Activated CD4-positive, alpha-beta T cell treated with anti-CD3 and anti-CD28 coated beads, Interleukin-2, amount 10 ng/mL, durations not matched to agents 7 days and 5 days (primary cell): ENCODE measurements at regions not wholly inside any gene's neighbourhood (a gene's known extent, or its start where the extent isn't known, plus 50 kb on each side); places are given as distances from the start of the nearest gene placed in this dataset.
"Not testable (repeated sequence)": the region's sequence is repeated elsewhere in the genome, so short reads cannot be mapped to it uniquely, and the experiment has no call there.

Experiments
- CTCF ChIA-PET: fragments of 350-600 bp; sonication (Branson Sonifier 250); formaldehyde crosslinking; loops from one replicate; lab custom pipeline; 2021; ENCODE audit warnings: antibody characterized with exemption; lab: Charles Lee
- POLR2A ChIA-PET: fragments of 350-600 bp; sonication (Branson Sonifier 250); formaldehyde crosslinking; loops from one replicate; lab custom pipeline; 2021; ENCODE audit warnings: antibody characterized with exemption; lab: Charles Lee
- DNase-seq: peaks from one replicate; pipeline ENCODE4 v3.0.0-alpha.2; 2020
- H3K27ac Mint-ChIP-seq: one replicate; pipeline ENCODE4 v1.8.0; 2021; ENCODE audit warnings: mild to moderate bottlenecking, moderate library complexity, mixed read lengths
- H3K27me3 Mint-ChIP-seq: one replicate; pipeline ENCODE4 v1.8.0; 2021; ENCODE audit warnings: mixed read lengths
- H3K36me3 Mint-ChIP-seq: one replicate; pipeline ENCODE4 v1.8.0; 2021; ENCODE audit warnings: low read depth, mixed read lengths
- H3K4me1 Mint-ChIP-seq: one replicate; pipeline ENCODE4 v1.8.0; 2021; ENCODE audit warnings: mixed read lengths
- H3K4me3 Mint-ChIP-seq: one replicate; pipeline ENCODE4 v1.8.0; 2021; ENCODE audit warnings: mild to moderate bottlenecking, moderate library complexity, mixed read lengths
- H3K9me3 Mint-ChIP-seq: one replicate; pipeline ENCODE4 v1.8.0; 2021; ENCODE audit warnings: mixed read lengths

DNA sequence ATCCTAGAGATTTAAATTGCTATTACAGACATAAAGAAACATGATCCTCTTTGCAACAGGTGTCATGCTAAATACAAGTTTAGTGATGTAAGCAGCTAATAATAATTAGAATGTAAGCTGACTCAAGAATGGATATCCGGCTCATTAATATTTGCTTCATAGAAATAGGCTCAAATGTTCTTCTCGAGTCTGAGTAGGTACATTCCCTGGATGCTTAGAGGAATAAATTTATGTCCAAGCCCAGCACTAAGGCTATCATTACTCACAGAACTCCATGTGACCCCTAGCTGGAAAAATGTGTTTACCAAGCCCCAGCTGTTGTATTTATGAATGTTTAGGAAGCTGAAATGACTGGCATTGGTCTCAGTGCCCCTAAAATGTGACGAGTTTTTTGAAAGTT lies 87.6 kb upstream of the TSPAN7 start:
- H3K4me1 Mint-ChIP-seq, result no peaks in the 10 kb centered on the region
- ChIA-PET CTCF (no interaction called here), POLR2A (no interaction called here)
- H3K27ac Mint-ChIP-seq, result no peak overlapping the region
- no peak overlapping the region for H3K4me3 Mint-ChIP-seq
- H3K9me3 Mint-ChIP-seq, result no peaks in the 10 kb centered on the region
- H3K27me3 Mint-ChIP-seq, result no peaks in the 10 kb centered on the region
- no peaks in the 10 kb centered on the region for H3K36me3 Mint-ChIP-seq
- no peak for DNase-seq

DNA sequence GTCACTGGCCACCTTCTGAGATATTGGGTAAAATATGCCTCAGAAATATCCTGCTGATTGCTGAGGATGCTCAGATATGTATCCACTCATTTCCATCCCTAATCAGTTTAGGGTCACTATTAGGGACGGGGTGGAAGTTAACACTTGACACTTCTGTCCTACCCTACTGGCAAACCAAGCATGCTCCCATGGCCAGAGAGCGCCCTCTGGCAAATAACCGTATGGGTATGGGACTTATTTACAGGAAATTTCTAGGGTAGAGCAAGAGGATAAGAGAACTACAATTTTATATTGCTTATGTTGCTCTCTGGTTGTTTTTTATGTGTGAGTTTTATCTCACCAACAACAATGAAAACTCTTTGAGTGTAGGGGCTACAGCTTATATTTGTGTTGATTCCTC lies 86.8 kb upstream of the TSPAN7 start:
- ChIA-PET POLR2A (no interaction called here), CTCF (interaction anchor here (1.2 kb wide), 1 partner anchor 11 kb away, joined by 3 read pairs; no protein-coding TSS in a partner anchor)
- Mint-ChIP-seq H3K27ac (no peak overlapping the region), H3K9me3 (no peaks in the 10 kb centered on the region), H3K27me3 (no peaks in the 10 kb centered on the region), H3K4me1 (no peaks in the 10 kb centered on the region), H3K36me3 (no peaks in the 10 kb centered on the region), H3K4me3 (no peak overlapping the region)
- DNase-seq, result no peak

DNA sequence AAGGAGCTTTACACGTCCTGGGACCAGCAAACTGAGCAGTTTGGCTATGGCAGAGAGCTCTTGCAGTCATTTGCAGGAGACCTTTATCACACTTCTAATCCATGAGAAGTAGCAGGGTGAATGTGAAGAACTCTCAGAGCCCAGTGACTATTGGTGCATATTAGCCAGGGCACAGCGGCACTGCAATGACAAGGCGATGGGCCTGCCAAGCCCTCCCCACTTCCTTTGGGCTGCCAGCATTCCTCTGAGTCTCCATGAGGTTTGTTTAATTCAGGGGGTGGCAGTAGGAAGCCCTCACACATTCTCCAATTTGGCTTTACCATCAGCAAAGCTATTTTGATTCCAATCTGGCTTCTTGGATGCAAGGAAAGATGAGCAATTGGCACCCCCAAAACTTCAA lies 79.2 kb upstream of the TSPAN7 start:
- Mint-ChIP-seq H3K27ac (no peak overlapping the region), H3K9me3 (no peaks in the 10 kb centered on the region), H3K4me3 (no peak overlapping the region), H3K4me1 (no peaks in the 10 kb centered on the region), H3K27me3 (peaks cover 3% of the 10 kb centered on the region), H3K36me3 (no peaks in the 10 kb centered on the region)
- ChIA-PET POLR2A (no interaction called here), CTCF (interaction anchor here (1.7 kb wide), 1 partner anchor 8 kb away, joined by 4 read pairs; no protein-coding TSS in a partner anchor)
- DNase-seq, result no peak

DNA sequence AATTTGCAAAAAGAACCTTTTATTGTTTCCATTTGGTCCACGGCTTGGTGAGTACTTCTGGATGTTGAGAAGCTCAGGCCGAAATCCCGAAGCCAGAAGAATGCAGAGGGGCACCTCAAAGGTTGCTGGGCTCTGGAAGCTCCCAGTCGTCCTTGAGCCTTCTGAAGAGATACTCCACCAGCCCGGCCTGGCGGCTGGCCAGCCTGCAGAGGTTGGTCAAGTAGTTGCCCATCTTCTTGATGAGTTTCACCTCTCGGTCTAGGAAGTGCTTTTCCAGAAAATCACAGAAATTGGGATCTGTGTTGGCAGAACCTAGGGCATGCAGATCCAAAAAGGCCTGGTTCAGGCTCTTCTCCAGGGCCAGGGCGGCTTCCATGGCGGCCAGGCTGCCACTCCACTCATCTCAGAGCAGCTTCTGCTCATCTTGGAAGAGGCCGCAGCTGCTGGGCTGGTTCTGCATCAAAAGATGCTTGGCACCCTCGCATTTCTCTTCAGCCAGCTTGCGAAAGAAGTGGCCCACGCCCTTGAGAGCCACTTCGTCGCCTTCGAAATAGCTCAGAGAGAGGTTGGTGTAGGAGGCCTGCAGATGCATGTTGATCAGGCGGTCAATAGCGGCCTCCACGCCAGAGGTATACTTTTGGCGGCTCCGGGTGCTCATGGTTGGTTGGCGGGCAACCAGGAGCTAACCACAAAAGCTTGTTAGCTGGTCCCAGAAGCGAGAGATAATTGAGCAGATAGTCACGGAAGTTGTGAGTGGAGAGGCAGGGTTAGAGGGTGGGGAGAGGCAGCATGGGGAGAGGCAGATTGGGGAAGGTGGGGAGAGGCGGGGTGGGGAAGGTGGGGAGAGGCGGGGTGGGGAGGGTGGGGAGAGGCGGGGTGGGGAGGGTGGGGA lies 76.5 kb upstream of the TSPAN7 start:
- H3K4me1 Mint-ChIP-seq, result no peaks in the 10 kb centered on the region
- H3K36me3 Mint-ChIP-seq, result no peaks in the 10 kb centered on the region
- CTCF ChIA-PET, result no interaction called here
- H3K9me3 Mint-ChIP-seq, result no peaks in the 10 kb centered on the region
- POLR2A ChIA-PET, result no interaction called here
- H3K4me3 Mint-ChIP-seq, result no peak overlapping the region
- no peak for DNase-seq
- no peak overlapping the region for H3K27ac Mint-ChIP-seq
- peaks cover 3% of the 10 kb centered on the region for H3K27me3 Mint-ChIP-seq

DNA sequence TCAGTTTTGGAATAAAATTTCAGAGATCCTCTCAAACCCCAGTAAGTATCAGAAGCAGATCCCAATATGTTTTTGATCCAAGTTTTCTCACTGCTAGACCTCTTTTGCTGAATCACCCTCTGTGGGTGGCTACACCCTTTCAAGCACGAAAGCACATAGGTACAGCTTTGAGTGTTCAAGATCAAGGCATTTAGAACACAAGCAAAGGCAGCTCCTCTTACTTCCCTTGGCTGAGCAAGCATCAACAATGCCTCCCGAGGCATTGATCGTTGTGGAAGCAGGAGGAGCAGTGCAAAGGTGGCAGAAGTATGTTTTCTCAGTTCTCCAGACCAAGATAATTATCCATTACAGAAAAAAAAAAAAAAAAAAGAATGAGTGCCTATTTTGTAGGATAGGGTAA lies 72.0 kb upstream of the TSPAN7 start:
- ChIA-PET CTCF (interaction anchor here (0.7 kb wide), 1 partner anchor 531 kb away, joined by 4 read pairs; no protein-coding TSS in a partner anchor), POLR2A (no interaction called here)
- no peak for DNase-seq
- Mint-ChIP-seq H3K4me3 (no peak overlapping the region), H3K27me3 (peaks cover 1% of the 10 kb centered on the region), H3K36me3 (no peaks in the 10 kb centered on the region), H3K4me1 (no peaks in the 10 kb centered on the region), H3K9me3 (no peaks in the 10 kb centered on the region), H3K27ac (no peak overlapping the region)

DNA sequence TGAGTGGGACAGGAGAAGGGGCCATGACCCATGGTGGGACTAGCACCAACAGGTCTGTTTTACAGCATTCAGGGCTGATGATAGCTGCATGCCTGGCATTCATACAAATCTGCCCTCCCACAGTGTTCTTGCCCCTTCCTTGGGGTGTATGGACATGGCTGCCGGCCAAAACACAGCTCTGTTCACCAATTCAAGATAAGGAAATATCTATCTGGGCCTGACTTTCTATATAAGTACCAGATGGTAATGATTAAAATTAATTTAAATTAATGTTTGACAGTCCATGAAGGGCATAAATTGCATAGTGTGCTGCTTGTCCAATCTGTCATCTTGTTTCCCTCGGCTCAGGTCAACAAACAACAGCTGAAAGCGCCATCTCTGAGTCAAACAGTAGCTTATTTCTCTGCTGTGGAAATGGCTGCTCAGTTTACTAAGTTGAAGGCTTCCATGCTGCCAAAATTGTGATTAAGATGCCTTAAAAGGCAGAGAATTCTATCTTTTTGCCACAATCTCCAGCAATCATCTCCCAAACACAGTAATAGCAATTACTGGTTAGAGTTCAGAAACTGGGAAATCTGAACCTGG lies 67.0 kb upstream of the TSPAN7 start:
- ChIA-PET CTCF (no interaction called here), POLR2A (no interaction called here)
- no peak for DNase-seq
- H3K27me3 Mint-ChIP-seq, result no peaks in the 10 kb centered on the region
- H3K4me3 Mint-ChIP-seq, result no peak overlapping the region
- H3K9me3 Mint-ChIP-seq, result no peaks in the 10 kb centered on the region
- no peak overlapping the region for H3K27ac Mint-ChIP-seq
- no peaks in the 10 kb centered on the region for H3K4me1 Mint-ChIP-seq
- H3K36me3 Mint-ChIP-seq, result no peaks in the 10 kb centered on the region

DNA sequence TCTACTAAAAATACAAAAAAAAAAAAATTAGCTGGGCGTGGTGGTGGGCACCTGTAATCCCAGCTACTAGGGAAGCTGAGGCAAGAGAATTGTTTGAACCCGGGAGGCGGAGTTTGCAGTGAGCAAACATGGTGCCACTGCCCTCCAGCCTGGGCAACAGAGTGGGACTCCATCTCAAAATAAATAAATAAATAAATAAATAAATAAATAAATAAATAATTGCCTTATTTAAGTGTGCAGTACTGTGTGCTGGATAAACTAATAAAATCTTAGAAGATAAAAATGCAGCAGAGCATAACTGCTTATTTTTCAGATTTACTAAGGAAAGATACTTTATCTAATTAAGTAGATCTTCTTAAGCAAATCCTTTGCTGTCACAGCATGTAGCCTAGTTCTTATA lies 61.7 kb upstream of the TSPAN7 start:
- H3K9me3 Mint-ChIP-seq, CTCF ChIA-PET, H3K27ac Mint-ChIP-seq, H3K4me3 Mint-ChIP-seq, H3K36me3 Mint-ChIP-seq, H3K4me1 Mint-ChIP-seq, DNase-seq, POLR2A ChIA-PET, H3K27me3 Mint-ChIP-seq: not testable (repeated sequence)

DNA sequence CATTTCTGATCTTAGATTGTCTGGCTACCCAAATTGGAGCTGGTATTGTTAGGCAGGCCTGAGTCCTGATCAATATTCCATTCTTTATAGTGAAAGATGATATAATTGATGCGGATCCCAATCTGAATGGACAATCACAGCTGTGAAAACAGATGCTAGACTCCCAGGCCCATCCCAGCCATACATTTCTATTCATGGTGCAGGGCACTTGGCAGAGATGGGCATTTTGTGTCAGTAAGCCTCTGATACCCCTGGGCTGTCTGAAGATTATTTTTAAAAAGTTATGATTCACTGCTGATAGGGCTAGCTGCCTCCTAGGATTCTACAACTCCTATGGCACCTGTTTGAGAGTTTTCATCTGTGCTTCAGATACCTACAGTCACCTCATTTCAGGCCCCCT lies 61.2 kb upstream of the TSPAN7 start:
- H3K36me3 Mint-ChIP-seq, result no peaks in the 10 kb centered on the region
- no peaks in the 10 kb centered on the region for H3K4me1 Mint-ChIP-seq
- no peak for DNase-seq
- ChIA-PET CTCF (no interaction called here), POLR2A (no interaction called here)
- H3K27me3 Mint-ChIP-seq, result no peaks in the 10 kb centered on the region
- no peaks in the 10 kb centered on the region for H3K9me3 Mint-ChIP-seq
- no peak overlapping the region for H3K4me3 Mint-ChIP-seq
- H3K27ac Mint-ChIP-seq, result no peak overlapping the region

DNA sequence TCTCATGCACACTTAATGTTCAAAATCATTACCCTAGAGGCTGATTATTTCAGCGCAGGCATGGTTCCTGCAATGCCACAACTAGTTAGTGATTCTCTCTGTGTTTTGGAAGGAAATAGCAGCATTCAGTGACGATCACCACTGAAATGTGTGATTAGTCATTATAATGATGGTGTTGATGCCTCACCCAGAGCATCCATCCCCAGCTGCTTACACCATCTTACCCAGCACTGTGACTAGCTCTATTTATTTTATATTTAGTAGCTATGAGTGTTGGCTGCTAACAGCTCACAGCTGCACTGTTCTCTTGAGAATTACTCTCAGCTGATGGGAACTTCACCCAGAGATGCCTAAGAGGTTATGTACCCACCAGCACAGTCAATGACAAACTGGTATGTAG lies 60.5 kb upstream of the TSPAN7 start:
- Mint-ChIP-seq H3K27me3 (no peaks in the 10 kb centered on the region), H3K4me1 (no peaks in the 10 kb centered on the region), H3K27ac (no peak overlapping the region), H3K4me3 (no peak overlapping the region), H3K36me3 (no peaks in the 10 kb centered on the region), H3K9me3 (no peaks in the 10 kb centered on the region)
- CTCF ChIA-PET, result no interaction called here
- POLR2A ChIA-PET, result no interaction called here
- no peak for DNase-seq

DNA sequence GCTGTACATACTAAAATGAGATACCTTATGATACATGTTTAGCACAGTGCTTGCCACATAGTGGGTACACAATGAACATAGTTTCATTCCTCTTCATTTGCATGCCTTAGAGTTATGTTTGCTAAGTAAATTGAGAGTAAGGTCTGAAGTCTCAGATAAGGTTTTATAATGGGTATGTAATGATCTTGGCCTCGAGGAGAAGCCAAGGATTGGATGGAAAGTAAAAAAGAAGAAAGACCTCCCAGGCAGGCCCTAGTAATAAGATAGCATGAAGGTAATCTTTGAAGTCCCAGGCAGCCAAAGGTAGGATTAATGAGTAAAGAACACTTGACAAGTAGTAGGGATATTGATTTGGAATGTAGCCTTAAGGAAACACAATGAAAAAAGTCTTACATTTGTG lies 55.8 kb upstream of the TSPAN7 start:
- Mint-ChIP-seq H3K4me1 (no peaks in the 10 kb centered on the region), H3K9me3 (no peaks in the 10 kb centered on the region), H3K27me3 (peaks cover 3% of the 10 kb centered on the region), H3K36me3 (no peaks in the 10 kb centered on the region), H3K4me3 (no peak overlapping the region), H3K27ac (no peak overlapping the region)
- no peak for DNase-seq
- POLR2A ChIA-PET, result no interaction called here
- CTCF ChIA-PET, result no interaction called here
